HL-60 (cell line): ENCODE measurements at regions not wholly inside any gene's neighbourhood (a gene's known extent, or its start where the extent isn't known, plus 50 kb on each side); places are given as distances from the start of the nearest gene placed in this dataset.
"Not testable (repeated sequence)": the region's sequence is repeated elsewhere in the genome, so short reads cannot be mapped to it uniquely, and the experiment has no call there.

Experiments used
- DNase-seq, 2 experiments: peaks; one replicate each; pipeline ENCODE4 v3.0.0-alpha.2; 2010 to 2020; ENCODE audit warnings: low read depth in 1 of 2, low spot score in 1 of 2
- H3K27ac ChIP-seq: fragments of 250-450 bp; sonication (Bioruptor Pico); replicated peaks from 2 replicates; pipeline ENCODE4 v1.5.1; 2020; ENCODE audit warnings: mild to moderate bottlenecking, moderate library complexity
- H3K27me3 ChIP-seq: fragments of 250-450 bp; sonication (Bioruptor Pico); 2 replicates; pipeline ENCODE4 v1.5.1; 2021; ENCODE audit warnings: mild to moderate bottlenecking, moderate library complexity; ENCODE audit not compliant: insufficient read depth, poor library complexity, severe bottlenecking
- H3K4me3 ChIP-seq: replicated peaks from 2 replicates; pipeline ENCODE4 v1.5.1; 2011; ENCODE audit warnings: mild to moderate bottlenecking, control low read depth, low read length; ENCODE audit not compliant: insufficient read depth
- CTCF ChIP-seq: IDR thresholded peaks from one replicate; pipeline ENCODE4 v1.5.1; 2011; ENCODE audit warnings: low read length, control low read depth, inconsistent platforms; ENCODE audit not compliant: insufficient read depth
- GABPA ChIP-seq: IDR thresholded peaks from 2 replicates; pipeline ENCODE4 v1.6.1; 2012; ENCODE audit warnings: low read depth
- POLR2AphosphoS5 ChIP-seq: IDR thresholded peaks from 2 replicates; pipeline ENCODE4 v1.6.1; 2012; ENCODE audit warnings: low read depth
- SPI1 ChIP-seq: IDR thresholded peaks from 2 replicates; pipeline ENCODE4 v1.6.1; 2012; ENCODE audit warnings: low read depth, mild to moderate bottlenecking, borderline replicate concordance
- TF ChIP-seq, protein P1 (sequence below): IDR thresholded peaks from 2 replicates; pipeline ENCODE4 v1.6.1; 2012; ENCODE audit warnings: low read depth; ENCODE audit not compliant: insufficient replicate concordance

DNA sequence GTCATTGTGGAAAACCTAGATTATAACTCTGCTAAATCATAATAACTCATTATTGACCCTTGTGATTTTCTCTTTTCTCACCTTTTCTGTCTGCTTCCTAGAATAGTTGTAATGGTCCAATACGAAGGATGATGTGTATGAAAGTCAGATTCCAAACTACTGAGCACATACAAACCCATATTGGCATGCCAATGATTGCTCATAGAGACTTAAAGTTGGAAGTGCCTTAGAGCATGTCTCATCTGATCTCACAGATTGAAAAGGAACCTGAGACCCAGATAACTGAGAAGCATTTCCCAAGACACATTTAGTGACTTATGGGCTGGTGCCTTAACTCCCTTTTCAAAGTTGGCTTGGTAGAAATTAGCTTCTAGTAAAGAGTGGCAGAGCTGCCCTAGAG, 594.3 kb downstream of the REEP3 start:
- no peak overlapping the region for H3K4me3 ChIP-seq
- no peak overlapping the region for H3K27ac ChIP-seq
- H3K27me3 ChIP-seq, result no peaks in the 10 kb centered on the region
- no peak for DNase-seq
- no peak for TF ChIP-seq GABPA

DNA sequence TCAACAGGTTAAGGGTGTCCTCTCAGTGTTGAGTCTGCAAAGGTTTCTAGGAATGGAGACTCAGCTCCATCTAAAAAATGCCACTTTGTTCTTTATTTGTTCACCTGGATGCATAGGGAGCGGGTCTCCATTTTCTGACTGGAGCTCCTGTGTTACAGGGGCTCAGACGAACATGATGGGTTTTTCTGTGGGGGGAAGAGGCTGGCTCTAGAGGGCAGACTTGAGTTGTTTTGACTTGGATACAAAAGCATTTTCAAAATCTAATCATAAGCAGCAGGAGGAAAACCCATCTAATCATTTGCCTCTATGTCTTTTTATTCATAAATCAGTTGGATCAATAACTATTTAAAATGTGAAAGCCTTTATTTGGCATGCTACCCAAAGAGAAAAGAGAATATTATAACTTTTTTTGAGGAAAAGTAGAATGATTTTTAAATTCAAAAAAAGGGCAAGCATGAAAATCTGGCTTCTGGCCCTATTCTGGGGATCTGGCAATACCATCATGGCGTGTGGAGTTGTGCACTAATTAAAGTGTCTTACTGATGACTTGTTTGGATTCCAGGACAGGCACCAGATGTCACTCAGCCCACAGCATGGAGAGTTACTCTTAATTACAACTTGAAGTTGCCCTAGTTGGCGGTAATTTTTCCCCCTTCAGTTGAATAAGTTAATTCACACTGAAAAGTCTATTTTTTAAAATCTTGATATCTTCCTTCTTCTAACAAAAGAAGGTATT, 594.9 kb downstream of the REEP3 start:
- TF ChIP-seq GABPA (no peak), POLR2AphosphoS5 (no peak), CTCF (no peak), SPI1 (no peak)
- TF ChIP-seq, protein P1, sequence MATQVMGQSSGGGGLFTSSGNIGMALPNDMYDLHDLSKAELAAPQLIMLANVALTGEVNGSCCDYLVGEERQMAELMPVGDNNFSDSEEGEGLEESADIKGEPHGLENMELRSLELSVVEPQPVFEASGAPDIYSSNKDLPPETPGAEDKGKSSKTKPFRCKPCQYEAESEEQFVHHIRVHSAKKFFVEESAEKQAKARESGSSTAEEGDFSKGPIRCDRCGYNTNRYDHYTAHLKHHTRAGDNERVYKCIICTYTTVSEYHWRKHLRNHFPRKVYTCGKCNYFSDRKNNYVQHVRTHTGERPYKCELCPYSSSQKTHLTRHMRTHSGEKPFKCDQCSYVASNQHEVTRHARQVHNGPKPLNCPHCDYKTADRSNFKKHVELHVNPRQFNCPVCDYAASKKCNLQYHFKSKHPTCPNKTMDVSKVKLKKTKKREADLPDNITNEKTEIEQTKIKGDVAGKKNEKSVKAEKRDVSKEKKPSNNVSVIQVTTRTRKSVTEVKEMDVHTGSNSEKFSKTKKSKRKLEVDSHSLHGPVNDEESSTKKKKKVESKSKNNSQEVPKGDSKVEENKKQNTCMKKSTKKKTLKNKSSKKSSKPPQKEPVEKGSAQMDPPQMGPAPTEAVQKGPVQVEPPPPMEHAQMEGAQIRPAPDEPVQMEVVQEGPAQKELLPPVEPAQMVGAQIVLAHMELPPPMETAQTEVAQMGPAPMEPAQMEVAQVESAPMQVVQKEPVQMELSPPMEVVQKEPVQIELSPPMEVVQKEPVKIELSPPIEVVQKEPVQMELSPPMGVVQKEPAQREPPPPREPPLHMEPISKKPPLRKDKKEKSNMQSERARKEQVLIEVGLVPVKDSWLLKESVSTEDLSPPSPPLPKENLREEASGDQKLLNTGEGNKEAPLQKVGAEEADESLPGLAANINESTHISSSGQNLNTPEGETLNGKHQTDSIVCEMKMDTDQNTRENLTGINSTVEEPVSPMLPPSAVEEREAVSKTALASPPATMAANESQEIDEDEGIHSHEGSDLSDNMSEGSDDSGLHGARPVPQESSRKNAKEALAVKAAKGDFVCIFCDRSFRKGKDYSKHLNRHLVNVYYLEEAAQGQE, result no peak
- no peak overlapping the region for H3K4me3 ChIP-seq
- no peak overlapping the region for H3K27ac ChIP-seq
- no peaks in the 10 kb centered on the region for H3K27me3 ChIP-seq
- DNase-seq, result no peak

DNA sequence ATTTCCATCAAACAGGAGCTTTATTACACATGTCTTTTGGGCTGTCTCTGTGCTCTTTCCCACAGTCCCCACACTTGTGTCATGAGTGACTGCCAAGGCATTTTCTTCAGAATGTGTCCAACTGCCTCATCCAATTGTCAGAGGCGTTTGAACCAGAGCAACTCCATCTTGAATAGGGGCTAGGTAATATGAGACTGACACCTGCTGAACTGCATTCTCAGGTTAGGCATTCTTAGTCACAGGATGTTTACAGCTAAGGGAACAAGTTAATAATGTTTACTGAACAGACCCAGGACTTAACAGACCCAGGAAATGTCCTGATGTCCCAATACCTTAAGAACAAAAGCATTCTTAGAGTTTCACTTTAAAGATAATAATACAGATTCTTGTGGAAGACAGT, 595.5 kb downstream of the REEP3 start:
- Histone ChIP-seq H3K27ac (no peak overlapping the region), H3K4me3 (no peak overlapping the region), H3K27me3 (no peaks in the 10 kb centered on the region)
- TF ChIP-seq SPI1, result no peak
- no peak for TF ChIP-seq CTCF
- TF ChIP-seq, protein P1, result no peak
- TF ChIP-seq POLR2AphosphoS5, result no peak
- no peak for TF ChIP-seq GABPA
- no peak for DNase-seq

- Histone ChIP-seq H3K27ac (no peak overlapping the region), H3K27me3 (no peaks in the 10 kb centered on the region), H3K4me3 (no peak overlapping the region)
- TF ChIP-seq GABPA (no peak), SPI1 (no peak), CTCF (no peak), POLR2AphosphoS5 (no peak)
- TF ChIP-seq, protein P1, result no peak
- no peak for DNase-seq
Observed at GRCh38 chr10:64118736-64119135, 597.5 kb downstream of the REEP3 start.

- not testable (repeated sequence) for H3K4me3 ChIP-seq
Observed at GRCh38 chr10:64120301-64120980, 599.2 kb downstream of the REEP3 start.

More at GRCh38 chr10:64120301-64120980, 599.2 kb downstream of the REEP3 start:
- not testable (repeated sequence) for H3K27me3 ChIP-seq, DNase-seq, H3K27ac ChIP-seq
